MM.1S (cell line): ENCODE measurements at regions not wholly inside any gene's neighbourhood (a gene's known extent, or its start where the extent isn't known, plus 50 kb on each side); places are given as distances from the start of the nearest gene placed in this dataset.

Source experiments
- EZH2 ChIP-seq: fragments of 300-600 bp; sonication (generic); optimal IDR thresholded peaks from 2 replicates; pipeline ENCODE3; 2017; ENCODE audit warnings: low read depth, mild to moderate bottlenecking, antibody characterized with exemption, low read length, mixed read lengths
- EZH2phosphoT487 ChIP-seq: fragments of 300-600 bp; sonication (generic); IDR thresholded peaks from 2 replicates; pipeline ENCODE4 v1.6.1; 2018; ENCODE audit warnings: antibody characterized with exemption, low read length
- TF ChIP-seq, protein P1 (sequence below): fragments of 300-600 bp; sonication (generic); IDR thresholded peaks from 2 replicates; pipeline ENCODE4 v1.5.1; 2016; ENCODE audit warnings: antibody characterized with exemption, low read length, mixed read lengths

DNA sequence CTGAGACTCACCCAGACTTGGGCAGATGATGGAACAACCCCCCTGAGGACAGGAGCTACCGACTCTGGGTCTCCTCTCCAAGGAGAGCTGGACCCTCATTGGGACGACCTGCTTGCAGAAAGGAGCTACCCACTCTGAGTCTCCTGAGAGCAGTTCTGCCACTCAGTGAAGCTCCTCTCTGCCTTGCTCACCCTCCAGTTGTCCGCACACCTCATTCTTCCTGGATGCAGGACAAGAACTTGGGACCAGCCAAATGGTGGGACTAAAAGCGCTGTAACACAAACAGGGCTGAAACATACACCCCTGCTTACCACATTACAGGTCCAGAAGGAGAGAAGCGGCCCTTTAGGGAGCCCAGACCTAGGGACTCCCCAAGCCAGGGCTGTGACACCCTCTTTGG, 124.9 kb upstream of the CCDC150 start:
- TF ChIP-seq, protein P1, sequence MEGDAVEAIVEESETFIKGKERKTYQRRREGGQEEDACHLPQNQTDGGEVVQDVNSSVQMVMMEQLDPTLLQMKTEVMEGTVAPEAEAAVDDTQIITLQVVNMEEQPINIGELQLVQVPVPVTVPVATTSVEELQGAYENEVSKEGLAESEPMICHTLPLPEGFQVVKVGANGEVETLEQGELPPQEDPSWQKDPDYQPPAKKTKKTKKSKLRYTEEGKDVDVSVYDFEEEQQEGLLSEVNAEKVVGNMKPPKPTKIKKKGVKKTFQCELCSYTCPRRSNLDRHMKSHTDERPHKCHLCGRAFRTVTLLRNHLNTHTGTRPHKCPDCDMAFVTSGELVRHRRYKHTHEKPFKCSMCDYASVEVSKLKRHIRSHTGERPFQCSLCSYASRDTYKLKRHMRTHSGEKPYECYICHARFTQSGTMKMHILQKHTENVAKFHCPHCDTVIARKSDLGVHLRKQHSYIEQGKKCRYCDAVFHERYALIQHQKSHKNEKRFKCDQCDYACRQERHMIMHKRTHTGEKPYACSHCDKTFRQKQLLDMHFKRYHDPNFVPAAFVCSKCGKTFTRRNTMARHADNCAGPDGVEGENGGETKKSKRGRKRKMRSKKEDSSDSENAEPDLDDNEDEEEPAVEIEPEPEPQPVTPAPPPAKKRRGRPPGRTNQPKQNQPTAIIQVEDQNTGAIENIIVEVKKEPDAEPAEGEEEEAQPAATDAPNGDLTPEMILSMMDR: no peak
- no peak for TF ChIP-seq EZH2
- TF ChIP-seq EZH2phosphoT487: no peak
